WTC11 (cell line): ENCODE measurements at regions not wholly inside any gene's neighbourhood (a gene's known extent, or its start where the extent isn't known, plus 50 kb on each side); places are given as distances from the start of the nearest gene placed in this dataset.
"Not testable (repeated sequence)": the region's sequence is repeated elsewhere in the genome, so short reads cannot be mapped to it uniquely, and the experiment has no call there.

Experiments used
- ATAC-seq: fragments of 200-7000 bp; cut with Tn5 transposase; 2 replicates; pipeline ENCODE4 v1.10.0; 2021; ENCODE audit warnings: mild to moderate bottlenecking, moderate library complexity
- CTCF ChIA-PET: fragments of 300-600 bp; sonication (Branson Sonifier 250); formaldehyde crosslinking; loops from one replicate; lab custom pipeline; 2021; ENCODE audit warnings: antibody characterized with exemption; lab: Charles Lee
- POLR2A ChIA-PET: fragments of 350-600 bp; sonication (Branson Sonifier 250); formaldehyde crosslinking; loops from one replicate; lab custom pipeline; 2021; ENCODE audit warnings: antibody characterized with exemption; lab: Charles Lee
- DNase-seq: peaks from one replicate; pipeline ENCODE4 v3.0.0; 2021; ENCODE audit warnings: low spot score
- H3K27ac Mint-ChIP-seq: 2 replicates; pipeline ENCODE4 v1.8.0; 2021; ENCODE audit warnings: mixed read lengths
- H3K27me3 Mint-ChIP-seq: 2 replicates; pipeline ENCODE4 v1.8.0; 2021; ENCODE audit warnings: low read depth, mild to moderate bottlenecking, moderate library complexity, mixed read lengths
- H3K36me3 Mint-ChIP-seq: 2 replicates; pipeline ENCODE4 v1.8.0; 2021; ENCODE audit warnings: mixed read lengths
- H3K4me1 Mint-ChIP-seq: 2 replicates; pipeline ENCODE4 v1.8.0; 2022; ENCODE audit warnings: mixed read lengths
- H3K4me3 Mint-ChIP-seq: 2 replicates; pipeline ENCODE4 v1.8.0; 2021; ENCODE audit warnings: mild to moderate bottlenecking, moderate library complexity, mixed read lengths
- H3K9me3 Mint-ChIP-seq: 2 replicates; pipeline ENCODE4 v1.8.0; 2021; ENCODE audit warnings: mixed read lengths
- ELF4 ChIP-seq: sonication (generic); formaldehyde crosslinking; IDR thresholded peaks from 2 replicates; pipeline ENCODE4 v1.8.1; 2022; ENCODE audit warnings: low read depth, mild to moderate bottlenecking, moderate library complexity, missing genetic modification reagents
- EMX1 ChIP-seq: fragments of 250-450 bp; sonication (Bioruptor Pico); IDR thresholded peaks from 2 replicates; pipeline ENCODE4 v1.8.0; 2021; ENCODE audit warnings: mild to moderate bottlenecking
- ETV6 ChIP-seq: sonication (generic); formaldehyde crosslinking; IDR thresholded peaks from 2 replicates; pipeline ENCODE4 v1.8.1; 2022; ENCODE audit warnings: mild to moderate bottlenecking, missing genetic modification reagents
- IRF2 ChIP-seq: sonication (generic); formaldehyde crosslinking; IDR thresholded peaks from 2 replicates; pipeline ENCODE4 v1.8.0; 2022; ENCODE audit warnings: low read depth, missing genetic modification reagents, borderline replicate concordance
- JUN ChIP-seq: sonication (generic); formaldehyde crosslinking; IDR thresholded peaks from 2 replicates; pipeline ENCODE4 v1.8.0; 2023; ENCODE audit warnings: mild to moderate bottlenecking, missing genetic modification reagents
- MXD4 ChIP-seq: fragments of 250-450 bp; sonication (Bioruptor Pico); IDR thresholded peaks from 2 replicates; pipeline ENCODE4 v1.8.0; 2021; ENCODE audit warnings: mild to moderate bottlenecking, moderate library complexity, borderline replicate concordance
- MYBL2 ChIP-seq: sonication (generic); formaldehyde crosslinking; IDR thresholded peaks from 2 replicates; pipeline ENCODE4 v1.8.1; 2023; ENCODE audit warnings: mild to moderate bottlenecking, moderate library complexity, missing genetic modification reagents
- NFE2L1 ChIP-seq: sonication (generic); formaldehyde crosslinking; IDR thresholded peaks from 2 replicates; pipeline ENCODE4 v1.8.1; 2023; ENCODE audit warnings: missing genetic modification reagents
- SMAD4 ChIP-seq: sonication (generic); formaldehyde crosslinking; IDR thresholded peaks from 2 replicates; pipeline ENCODE4 v1.8.0; 2022; ENCODE audit warnings: mild to moderate bottlenecking, missing genetic modification reagents
- ZNF219 ChIP-seq: sonication (generic); formaldehyde crosslinking; IDR thresholded peaks from 2 replicates; pipeline ENCODE4 v1.8.0; 2023; ENCODE audit warnings: missing genetic modification reagents, mild to moderate bottlenecking, borderline replicate concordance
- ZNF423 ChIP-seq: fragments of 250-450 bp; sonication (Bioruptor Pico); IDR thresholded peaks from 2 replicates; pipeline ENCODE4 v2.1.2; 2022; ENCODE audit warnings: mild to moderate bottlenecking, moderate library complexity
- TF ChIP-seq, protein P1 (sequence below): fragments of 250-450 bp; sonication (Bioruptor Pico); IDR thresholded peaks from 2 replicates; pipeline ENCODE4 v1.9.0; 2021; ENCODE audit warnings: mild to moderate bottlenecking
- TF ChIP-seq, protein P2 (sequence below): sonication (generic); formaldehyde crosslinking; IDR thresholded peaks from 2 replicates; pipeline ENCODE4 v1.8.0; 2022; ENCODE audit warnings: mild to moderate bottlenecking, missing genetic modification reagents
- TF ChIP-seq, protein P3 (sequence below): sonication (generic); formaldehyde crosslinking; conservative IDR thresholded peaks from 2 replicates; pipeline ENCODE4 v1.8.1; 2023; ENCODE audit warnings: mild to moderate bottlenecking, low read depth, missing genetic modification reagents, moderate library complexity
- TF ChIP-seq, protein P4 (sequence below): sonication (generic); formaldehyde crosslinking; IDR thresholded peaks from 2 replicates; pipeline ENCODE4 v1.8.0; 2022; ENCODE audit warnings: mild to moderate bottlenecking, missing genetic modification reagents
- TF ChIP-seq, protein P5 (sequence below): sonication (generic); formaldehyde crosslinking; IDR thresholded peaks from 2 replicates; pipeline ENCODE4 v1.8.1; 2022; ENCODE audit warnings: mild to moderate bottlenecking, missing genetic modification reagents, moderate library complexity, borderline replicate concordance
- TF ChIP-seq, protein P6 (sequence below): fragments of 250-450 bp; sonication (Bioruptor Pico); IDR thresholded peaks from 2 replicates; pipeline ENCODE4 v1.8.0; 2021; ENCODE audit warnings: mild to moderate bottlenecking
- TF ChIP-seq, protein P7 (sequence below): fragments of 250-450 bp; sonication (Bioruptor Pico); conservative IDR thresholded peaks from 2 replicates; pipeline ENCODE4 v1.9.0; 2021; ENCODE audit warnings: mild to moderate bottlenecking
- TF ChIP-seq, protein P8 (sequence below): sonication (generic); formaldehyde crosslinking; IDR thresholded peaks from 2 replicates; pipeline ENCODE4 v1.8.0; 2022; ENCODE audit warnings: missing genetic modification reagents

DNA sequence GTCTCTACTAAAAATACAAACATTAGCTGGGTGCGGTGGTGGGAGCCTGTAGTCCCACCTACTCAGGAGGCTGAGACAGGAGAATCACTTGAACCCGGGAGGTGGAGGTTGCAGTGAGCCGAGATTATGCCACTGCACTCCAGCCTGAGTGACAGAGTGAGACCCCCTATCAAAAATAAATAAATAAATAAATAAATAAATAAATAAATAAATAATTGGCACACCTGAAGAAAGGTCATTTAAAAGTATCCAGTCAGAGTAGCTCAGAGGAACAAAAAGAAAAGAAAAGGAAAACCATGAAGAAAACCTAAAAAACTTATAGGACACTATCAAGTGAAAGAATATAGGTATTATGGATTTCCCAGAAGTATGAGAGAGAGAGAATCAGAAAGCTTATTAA is 330.1 kb upstream of the AR start:
- ATAC-seq, POLR2A ChIA-PET, H3K4me1 Mint-ChIP-seq, CTCF ChIA-PET, H3K4me3 Mint-ChIP-seq, H3K27ac Mint-ChIP-seq, H3K27me3 Mint-ChIP-seq, H3K36me3 Mint-ChIP-seq, DNase-seq, H3K9me3 Mint-ChIP-seq: not testable (repeated sequence)

DNA sequence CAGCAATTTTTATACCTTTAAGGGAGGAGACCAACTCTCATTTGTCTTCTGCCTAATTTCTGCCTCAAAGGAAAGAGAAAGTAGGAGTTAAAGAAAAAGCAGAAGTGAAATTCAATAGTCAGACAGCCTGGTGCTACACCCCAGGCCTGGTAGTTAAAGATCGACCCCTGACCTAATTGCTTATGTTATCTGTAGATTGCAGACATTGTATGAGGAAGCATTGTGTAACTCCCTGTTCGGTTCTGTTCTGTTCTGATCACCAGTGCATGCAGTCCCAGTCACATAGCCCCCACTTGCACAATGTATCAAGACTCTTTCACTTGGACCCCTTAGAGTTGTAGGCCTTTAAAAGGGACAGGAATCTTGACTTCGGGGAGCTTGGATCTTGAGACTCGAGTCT is 335.9 kb upstream of the AR start:
- H3K4me1 Mint-ChIP-seq: peaks cover 3% of the 10 kb centered on the region
- POLR2A ChIA-PET: no interaction called here
- TF ChIP-seq, protein P1, sequence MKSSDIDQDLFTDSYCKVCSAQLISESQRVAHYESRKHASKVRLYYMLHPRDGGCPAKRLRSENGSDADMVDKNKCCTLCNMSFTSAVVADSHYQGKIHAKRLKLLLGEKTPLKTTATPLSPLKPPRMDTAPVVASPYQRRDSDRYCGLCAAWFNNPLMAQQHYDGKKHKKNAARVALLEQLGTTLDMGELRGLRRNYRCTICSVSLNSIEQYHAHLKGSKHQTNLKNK: no peak
- TF ChIP-seq, protein P2, sequence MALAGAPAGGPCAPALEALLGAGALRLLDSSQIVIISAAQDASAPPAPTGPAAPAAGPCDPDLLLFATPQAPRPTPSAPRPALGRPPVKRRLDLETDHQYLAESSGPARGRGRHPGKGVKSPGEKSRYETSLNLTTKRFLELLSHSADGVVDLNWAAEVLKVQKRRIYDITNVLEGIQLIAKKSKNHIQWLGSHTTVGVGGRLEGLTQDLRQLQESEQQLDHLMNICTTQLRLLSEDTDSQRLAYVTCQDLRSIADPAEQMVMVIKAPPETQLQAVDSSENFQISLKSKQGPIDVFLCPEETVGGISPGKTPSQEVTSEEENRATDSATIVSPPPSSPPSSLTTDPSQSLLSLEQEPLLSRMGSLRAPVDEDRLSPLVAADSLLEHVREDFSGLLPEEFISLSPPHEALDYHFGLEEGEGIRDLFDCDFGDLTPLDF (CRISPR knock-in tag): no peak
- TF ChIP-seq ETV6 (CRISPR knock-in tag): no peak
- TF ChIP-seq, protein P3, sequence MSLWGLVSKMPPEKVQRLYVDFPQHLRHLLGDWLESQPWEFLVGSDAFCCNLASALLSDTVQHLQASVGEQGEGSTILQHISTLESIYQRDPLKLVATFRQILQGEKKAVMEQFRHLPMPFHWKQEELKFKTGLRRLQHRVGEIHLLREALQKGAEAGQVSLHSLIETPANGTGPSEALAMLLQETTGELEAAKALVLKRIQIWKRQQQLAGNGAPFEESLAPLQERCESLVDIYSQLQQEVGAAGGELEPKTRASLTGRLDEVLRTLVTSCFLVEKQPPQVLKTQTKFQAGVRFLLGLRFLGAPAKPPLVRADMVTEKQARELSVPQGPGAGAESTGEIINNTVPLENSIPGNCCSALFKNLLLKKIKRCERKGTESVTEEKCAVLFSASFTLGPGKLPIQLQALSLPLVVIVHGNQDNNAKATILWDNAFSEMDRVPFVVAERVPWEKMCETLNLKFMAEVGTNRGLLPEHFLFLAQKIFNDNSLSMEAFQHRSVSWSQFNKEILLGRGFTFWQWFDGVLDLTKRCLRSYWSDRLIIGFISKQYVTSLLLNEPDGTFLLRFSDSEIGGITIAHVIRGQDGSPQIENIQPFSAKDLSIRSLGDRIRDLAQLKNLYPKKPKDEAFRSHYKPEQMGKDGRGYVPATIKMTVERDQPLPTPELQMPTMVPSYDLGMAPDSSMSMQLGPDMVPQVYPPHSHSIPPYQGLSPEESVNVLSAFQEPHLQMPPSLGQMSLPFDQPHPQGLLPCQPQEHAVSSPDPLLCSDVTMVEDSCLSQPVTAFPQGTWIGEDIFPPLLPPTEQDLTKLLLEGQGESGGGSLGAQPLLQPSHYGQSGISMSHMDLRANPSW (CRISPR knock-in tag): no peak
- TF ChIP-seq, protein P4, sequence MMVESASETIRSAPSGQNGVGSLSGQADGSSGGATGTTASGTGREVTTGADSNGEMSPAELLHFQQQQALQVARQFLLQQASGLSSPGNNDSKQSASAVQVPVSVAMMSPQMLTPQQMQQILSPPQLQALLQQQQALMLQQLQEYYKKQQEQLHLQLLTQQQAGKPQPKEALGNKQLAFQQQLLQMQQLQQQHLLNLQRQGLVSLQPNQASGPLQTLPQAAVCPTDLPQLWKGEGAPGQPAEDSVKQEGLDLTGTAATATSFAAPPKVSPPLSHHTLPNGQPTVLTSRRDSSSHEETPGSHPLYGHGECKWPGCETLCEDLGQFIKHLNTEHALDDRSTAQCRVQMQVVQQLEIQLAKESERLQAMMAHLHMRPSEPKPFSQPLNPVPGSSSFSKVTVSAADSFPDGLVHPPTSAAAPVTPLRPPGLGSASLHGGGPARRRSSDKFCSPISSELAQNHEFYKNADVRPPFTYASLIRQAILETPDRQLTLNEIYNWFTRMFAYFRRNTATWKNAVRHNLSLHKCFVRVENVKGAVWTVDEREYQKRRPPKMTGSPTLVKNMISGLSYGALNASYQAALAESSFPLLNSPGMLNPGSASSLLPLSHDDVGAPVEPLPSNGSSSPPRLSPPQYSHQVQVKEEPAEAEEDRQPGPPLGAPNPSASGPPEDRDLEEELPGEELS (CRISPR knock-in tag): no peak
- TF ChIP-seq EMX1 (CRISPR knock-in tag): no peak
- no peak for TF ChIP-seq NFE2L1 (CRISPR knock-in tag)
- TF ChIP-seq ZNF219: no peak
- TF ChIP-seq, protein P5, sequence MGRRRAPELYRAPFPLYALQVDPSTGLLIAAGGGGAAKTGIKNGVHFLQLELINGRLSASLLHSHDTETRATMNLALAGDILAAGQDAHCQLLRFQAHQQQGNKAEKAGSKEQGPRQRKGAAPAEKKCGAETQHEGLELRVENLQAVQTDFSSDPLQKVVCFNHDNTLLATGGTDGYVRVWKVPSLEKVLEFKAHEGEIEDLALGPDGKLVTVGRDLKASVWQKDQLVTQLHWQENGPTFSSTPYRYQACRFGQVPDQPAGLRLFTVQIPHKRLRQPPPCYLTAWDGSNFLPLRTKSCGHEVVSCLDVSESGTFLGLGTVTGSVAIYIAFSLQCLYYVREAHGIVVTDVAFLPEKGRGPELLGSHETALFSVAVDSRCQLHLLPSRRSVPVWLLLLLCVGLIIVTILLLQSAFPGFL (CRISPR knock-in tag): no peak
- TF ChIP-seq, protein P6, sequence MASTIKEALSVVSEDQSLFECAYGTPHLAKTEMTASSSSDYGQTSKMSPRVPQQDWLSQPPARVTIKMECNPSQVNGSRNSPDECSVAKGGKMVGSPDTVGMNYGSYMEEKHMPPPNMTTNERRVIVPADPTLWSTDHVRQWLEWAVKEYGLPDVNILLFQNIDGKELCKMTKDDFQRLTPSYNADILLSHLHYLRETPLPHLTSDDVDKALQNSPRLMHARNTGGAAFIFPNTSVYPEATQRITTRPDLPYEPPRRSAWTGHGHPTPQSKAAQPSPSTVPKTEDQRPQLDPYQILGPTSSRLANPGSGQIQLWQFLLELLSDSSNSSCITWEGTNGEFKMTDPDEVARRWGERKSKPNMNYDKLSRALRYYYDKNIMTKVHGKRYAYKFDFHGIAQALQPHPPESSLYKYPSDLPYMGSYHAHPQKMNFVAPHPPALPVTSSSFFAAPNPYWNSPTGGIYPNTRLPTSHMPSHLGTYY: no peak
- TF ChIP-seq ZNF423 (CRISPR knock-in tag): no peak
- no peak for TF ChIP-seq SMAD4 (CRISPR knock-in tag)
- TF ChIP-seq, protein P7, sequence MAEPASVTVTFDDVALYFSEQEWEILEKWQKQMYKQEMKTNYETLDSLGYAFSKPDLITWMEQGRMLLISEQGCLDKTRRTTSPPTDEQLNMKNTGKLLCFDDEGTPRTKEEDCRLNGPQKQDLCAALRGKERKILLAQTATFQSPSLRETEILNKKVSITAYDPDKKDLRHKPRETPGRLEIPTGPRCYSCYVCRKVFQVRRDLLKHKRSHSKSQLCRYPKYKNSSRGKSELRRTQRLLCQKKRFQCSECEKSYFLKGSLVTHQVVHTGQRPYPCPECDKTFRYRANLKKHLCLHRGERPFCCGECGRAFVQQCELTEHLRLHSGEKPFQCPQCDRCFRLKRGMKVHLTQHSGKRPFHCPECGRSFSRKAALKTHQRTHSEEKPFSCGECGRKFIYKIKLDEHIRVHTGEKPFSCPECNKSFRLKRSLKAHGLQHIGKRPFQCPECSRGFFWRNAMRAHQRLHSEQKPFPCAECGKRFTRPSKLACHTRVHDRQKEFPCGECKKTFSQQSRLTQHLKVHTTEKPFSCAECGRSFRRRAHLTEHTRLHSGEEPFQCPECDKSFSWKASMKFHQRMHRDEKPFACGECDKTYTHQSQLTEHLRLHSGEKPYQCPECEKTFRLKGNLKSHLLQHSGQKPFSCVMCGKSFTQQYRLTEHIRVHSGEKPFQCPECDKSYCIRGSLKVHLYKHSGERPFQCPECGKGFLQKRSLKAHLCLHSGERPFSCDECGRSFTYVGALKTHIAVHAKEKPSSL: no peak
- no peak for TF ChIP-seq MXD4 (CRISPR knock-in tag)
- TF ChIP-seq IRF2: no peak
- TF ChIP-seq MYBL2 (CRISPR knock-in tag): no peak
- TF ChIP-seq, protein P8, sequence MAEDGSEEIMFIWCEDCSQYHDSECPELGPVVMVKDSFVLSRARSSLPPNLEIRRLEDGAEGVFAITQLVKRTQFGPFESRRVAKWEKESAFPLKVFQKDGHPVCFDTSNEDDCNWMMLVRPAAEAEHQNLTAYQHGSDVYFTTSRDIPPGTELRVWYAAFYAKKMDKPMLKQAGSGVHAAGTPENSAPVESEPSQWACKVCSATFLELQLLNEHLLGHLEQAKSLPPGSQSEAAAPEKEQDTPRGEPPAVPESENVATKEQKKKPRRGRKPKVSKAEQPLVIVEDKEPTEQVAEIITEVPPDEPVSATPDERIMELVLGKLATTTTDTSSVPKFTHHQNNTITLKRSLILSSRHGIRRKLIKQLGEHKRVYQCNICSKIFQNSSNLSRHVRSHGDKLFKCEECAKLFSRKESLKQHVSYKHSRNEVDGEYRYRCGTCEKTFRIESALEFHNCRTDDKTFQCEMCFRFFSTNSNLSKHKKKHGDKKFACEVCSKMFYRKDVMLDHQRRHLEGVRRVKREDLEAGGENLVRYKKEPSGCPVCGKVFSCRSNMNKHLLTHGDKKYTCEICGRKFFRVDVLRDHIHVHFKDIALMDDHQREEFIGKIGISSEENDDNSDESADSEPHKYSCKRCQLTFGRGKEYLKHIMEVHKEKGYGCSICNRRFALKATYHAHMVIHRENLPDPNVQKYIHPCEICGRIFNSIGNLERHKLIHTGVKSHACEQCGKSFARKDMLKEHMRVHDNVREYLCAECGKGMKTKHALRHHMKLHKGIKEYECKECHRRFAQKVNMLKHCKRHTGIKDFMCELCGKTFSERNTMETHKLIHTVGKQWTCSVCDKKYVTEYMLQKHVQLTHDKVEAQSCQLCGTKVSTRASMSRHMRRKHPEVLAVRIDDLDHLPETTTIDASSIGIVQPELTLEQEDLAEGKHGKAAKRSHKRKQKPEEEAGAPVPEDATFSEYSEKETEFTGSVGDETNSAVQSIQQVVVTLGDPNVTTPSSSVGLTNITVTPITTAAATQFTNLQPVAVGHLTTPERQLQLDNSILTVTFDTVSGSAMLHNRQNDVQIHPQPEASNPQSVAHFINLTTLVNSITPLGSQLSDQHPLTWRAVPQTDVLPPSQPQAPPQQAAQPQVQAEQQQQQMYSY (CRISPR knock-in tag): no peak
- TF ChIP-seq ELF4 (CRISPR knock-in tag): no peak
- TF ChIP-seq JUN (CRISPR knock-in tag): no peak
- TF ChIP-seq, all 79 proteins: peak for 0
- Mint-ChIP-seq H3K9me3 (no peaks in the 10 kb centered on the region), H3K4me3 (no peak overlapping the region), H3K27me3 (no peaks in the 10 kb centered on the region), H3K27ac (no peak overlapping the region), H3K36me3 (no peaks in the 10 kb centered on the region)
- no peak for ATAC-seq
- DNase-seq: no peak
- CTCF ChIA-PET: no interaction called here
